WERI-Rb-1 (cell line): ENCODE measurements at regions not wholly inside any gene's neighbourhood (a gene's known extent, or its start where the extent isn't known, plus 50 kb on each side); places are given as distances from the start of the nearest gene placed in this dataset.

Experiments
- DNase-seq: peaks from one replicate; pipeline ENCODE4 v3.0.0-alpha.2; 2020
- H3K27ac ChIP-seq: fragments of 250-450 bp; sonication (Bioruptor Pico); 2 replicates; pipeline ENCODE4 v1.5.1; 2020; ENCODE audit warnings: mild to moderate bottlenecking, moderate library complexity
- H3K27me3 ChIP-seq: fragments of 250-450 bp; sonication (Bioruptor Pico); 2 replicates; pipeline ENCODE4 v1.5.1; 2021; ENCODE audit warnings: mild to moderate bottlenecking, low read depth, moderate library complexity; ENCODE audit not compliant: insufficient read depth, severe bottlenecking
- H3K36me3 ChIP-seq: fragments of 250-450 bp; sonication (Bioruptor Pico); 2 replicates; pipeline ENCODE4 v1.5.1; 2020; ENCODE audit warnings: mild to moderate bottlenecking, moderate library complexity
- H3K4me3 ChIP-seq: 2 replicates; pipeline ENCODE4 v1.5.1; 2011; ENCODE audit warnings: low read depth, mild to moderate bottlenecking, control low read depth, low read length
- H3K9me3 ChIP-seq: fragments of 250-450 bp; sonication (Bioruptor Pico); 2 replicates; pipeline ENCODE4 v1.5.1; 2021; ENCODE audit warnings: mild to moderate bottlenecking, moderate library complexity; ENCODE audit not compliant: severe bottlenecking
- CTCF ChIP-seq: IDR thresholded peaks from 2 replicates; pipeline ENCODE4 v1.5.1; 2011; ENCODE audit warnings: low read depth, mild to moderate bottlenecking, control low read depth, inconsistent platforms, low read length

GRCh38 chr6:9810286-9810685 lies 604.6 kb downstream of the TFAP2A start:
- Histone ChIP-seq H3K27ac (no peak overlapping the region), H3K9me3 (no peaks in the 10 kb centered on the region)
- DNase-seq, result no peak

GRCh38 chr6:9806195-9806594 lies 608.7 kb downstream of the TFAP2A start:
- no peaks in the 10 kb centered on the region for H3K9me3 ChIP-seq
- H3K27ac ChIP-seq, result no peak overlapping the region
- no peaks in the 10 kb centered on the region for H3K27me3 ChIP-seq
- no peak overlapping the region for H3K4me3 ChIP-seq
- DNase-seq, result no peak
- no peaks in the 10 kb centered on the region for H3K36me3 ChIP-seq
- TF ChIP-seq CTCF, result no peak

More at GRCh38 chr6:9810286-9810685, 604.6 kb downstream of the TFAP2A start:
- Histone ChIP-seq H3K36me3 (no peaks in the 10 kb centered on the region), H3K27me3 (no peaks in the 10 kb centered on the region), H3K4me3 (no peak overlapping the region)
- TF ChIP-seq CTCF, result no peak

GRCh38 chr6:9801249-9801754 lies 613.6 kb downstream of the TFAP2A start:
- no peaks in the 10 kb centered on the region for H3K27me3 ChIP-seq
- no peak for DNase-seq
- no peaks in the 10 kb centered on the region for H3K36me3 ChIP-seq
- no peak for TF ChIP-seq CTCF
- H3K4me3 ChIP-seq, result no peak overlapping the region
- H3K9me3 ChIP-seq, result no peaks in the 10 kb centered on the region
- H3K27ac ChIP-seq, result no peak overlapping the region

GRCh38 chr6:9799582-9799981 lies 615.3 kb downstream of the TFAP2A start:
- Histone ChIP-seq H3K36me3 (no peaks in the 10 kb centered on the region), H3K9me3 (no peaks in the 10 kb centered on the region)
- no peak for DNase-seq

GRCh38 chr6:9796827-9797226 lies 618.0 kb downstream of the TFAP2A start:
- Histone ChIP-seq H3K27me3 (no peaks in the 10 kb centered on the region), H3K9me3 (no peaks in the 10 kb centered on the region), H3K36me3 (no peaks in the 10 kb centered on the region), H3K4me3 (no peak overlapping the region), H3K27ac (no peak overlapping the region)
- no peak for TF ChIP-seq CTCF
- no peak for DNase-seq

More at GRCh38 chr6:9799582-9799981, 615.3 kb downstream of the TFAP2A start:
- no peak for TF ChIP-seq CTCF
- Histone ChIP-seq H3K27ac (no peak overlapping the region), H3K27me3 (no peaks in the 10 kb centered on the region), H3K4me3 (no peak overlapping the region)

- TF ChIP-seq CTCF, result no peak
- no peak for DNase-seq
- H3K27me3 ChIP-seq, result no peaks in the 10 kb centered on the region
- H3K36me3 ChIP-seq, result no peaks in the 10 kb centered on the region
- H3K9me3 ChIP-seq, result no peaks in the 10 kb centered on the region
- H3K27ac ChIP-seq, result no peak overlapping the region
- H3K4me3 ChIP-seq, result no peak overlapping the region
These were observed 619.0 kb downstream of the TFAP2A start for GRCh38 chr6:9795880-9796279.
